AG09319 (cell line): ENCODE measurements at regions not wholly inside any gene's neighbourhood (a gene's known extent, or its start where the extent isn't known, plus 50 kb on each side); places are given as distances from the start of the nearest gene placed in this dataset.
A peak's percentile ranks its signal among the peaks of the same experiment; 100 is the strongest.

ENCODE experiments used
- DNase-seq: peaks from one replicate; pipeline ENCODE4 v3.0.0-alpha.2; 2010; ENCODE audit warnings: low read depth; ENCODE audit errors: extremely low read depth
- CTCF ChIP-seq: IDR thresholded peaks from 2 replicates; pipeline ENCODE4 v1.5.1; 2011; ENCODE audit warnings: low read depth, mild to moderate bottlenecking, inconsistent platforms, low read length, moderate library complexity

- no peak for DNase-seq
These were observed 111.8 kb downstream of the BANF2 start for GRCh38 chr20:17811628-17811965.

GRCh38 chr20:17810847-17811627 is 111.3 kb downstream of the BANF2 start:
- no peak for TF ChIP-seq CTCF
- DNase-seq, result no peak

More at GRCh38 chr20:17811628-17811965, 111.8 kb downstream of the BANF2 start:
- TF ChIP-seq CTCF, result no peak

- DNase-seq, result no peak
- TF ChIP-seq CTCF, result no peak
These were observed 110.4 kb downstream of the BANF2 start for GRCh38 chr20:17810062-17810631.

GRCh38 chr20:17809362-17810061 is 109.7 kb downstream of the BANF2 start:
- DNase-seq, result no peak
- TF ChIP-seq CTCF, result no peak

GRCh38 chr20:17808782-17809181 is 109.0 kb downstream of the BANF2 start:
- no peak for DNase-seq
- TF ChIP-seq CTCF, result no peak

GRCh38 chr20:17808357-17808756 is 108.6 kb downstream of the BANF2 start:
- TF ChIP-seq CTCF, result no peak
- DNase-seq, result peak; percentile 48

GRCh38 chr20:17807651-17808050 is 107.9 kb downstream of the BANF2 start:
- DNase-seq, result no peak
- TF ChIP-seq CTCF, result no peak; the same call in 1 of the 2 replicates
